Fibroblast of skin of back (primary cell): ENCODE measurements at regions not wholly inside any gene's neighbourhood (a gene's known extent, or its start where the extent isn't known, plus 50 kb on each side); places are given as distances from the start of the nearest gene placed in this dataset.

ENCODE experiments used
- DNase-seq: peaks from one replicate; pipeline ENCODE4 v3.0.0-alpha.2; 2013

GRCh38 chr12:81953541-81953940 lies 194.4 kb upstream of the PPFIA2 start:
- peak; percentile 4 for DNase-seq

GRCh38 chr12:81950871-81951270 lies 191.7 kb upstream of the PPFIA2 start:
- no peak for DNase-seq

DNA sequence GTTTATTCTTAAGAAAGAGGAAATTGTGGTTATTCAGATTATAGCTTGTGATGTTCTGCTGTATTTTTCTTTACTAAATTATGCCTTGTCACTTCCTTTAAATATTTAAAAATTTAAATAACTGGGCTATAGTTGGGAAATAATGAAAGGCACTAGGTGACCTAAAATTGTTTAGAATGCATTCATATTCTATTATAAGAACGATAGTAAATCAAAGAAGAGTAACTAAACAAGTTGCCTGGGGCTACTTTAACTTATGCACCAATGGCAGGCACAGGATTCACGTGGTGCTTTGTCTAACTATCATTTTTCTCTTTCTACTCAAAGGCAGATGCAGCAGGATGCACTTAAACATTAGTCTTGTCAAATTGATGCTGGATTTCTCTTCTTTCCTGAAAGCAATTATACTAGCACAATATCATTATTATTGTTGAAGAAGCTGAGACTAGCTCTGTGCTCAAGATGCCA lies 190.7 kb upstream of the PPFIA2 start:
- no peak for DNase-seq

DNA sequence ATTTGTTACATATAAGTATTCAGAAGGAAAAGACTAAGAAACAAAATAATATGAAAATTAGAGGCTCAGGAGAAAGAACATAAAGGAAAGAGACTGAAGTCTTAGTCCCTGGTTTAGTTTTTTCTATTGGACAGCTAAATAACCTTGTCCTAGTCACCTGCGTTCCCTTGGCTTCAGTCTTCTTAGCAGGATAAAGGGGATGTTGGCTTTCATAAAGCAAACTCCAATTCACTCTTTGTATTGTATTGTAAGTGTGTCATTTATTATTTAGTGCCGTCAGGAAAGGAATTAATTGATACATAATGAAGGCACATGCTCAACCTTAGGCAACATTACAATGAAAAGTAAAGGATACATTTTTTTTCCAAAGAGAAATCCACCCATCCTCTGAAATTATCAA lies 190.3 kb upstream of the PPFIA2 start:
- no peak for DNase-seq

DNA sequence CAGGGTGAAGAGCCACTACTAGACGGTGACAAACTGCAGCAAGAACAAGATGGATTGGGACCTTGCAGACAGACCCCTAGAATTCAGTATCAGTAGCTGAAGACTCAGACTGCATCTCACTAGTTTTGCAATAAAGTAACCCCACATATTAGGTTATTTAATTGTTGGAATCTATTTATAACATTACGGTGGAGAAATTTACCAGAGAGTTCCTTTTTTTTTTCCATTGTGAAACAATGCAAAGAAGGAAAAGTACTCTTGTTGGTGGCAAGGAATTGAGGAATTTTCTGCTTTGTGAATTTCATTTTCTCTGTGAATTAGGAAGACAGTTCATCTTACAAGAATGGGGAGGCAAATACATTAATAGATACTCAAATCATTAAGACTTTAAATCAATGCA lies 185.7 kb upstream of the PPFIA2 start:
- DNase-seq: no peak

GRCh38 chr12:81942594-81942993 lies 183.4 kb upstream of the PPFIA2 start:
- no peak for DNase-seq

DNA sequence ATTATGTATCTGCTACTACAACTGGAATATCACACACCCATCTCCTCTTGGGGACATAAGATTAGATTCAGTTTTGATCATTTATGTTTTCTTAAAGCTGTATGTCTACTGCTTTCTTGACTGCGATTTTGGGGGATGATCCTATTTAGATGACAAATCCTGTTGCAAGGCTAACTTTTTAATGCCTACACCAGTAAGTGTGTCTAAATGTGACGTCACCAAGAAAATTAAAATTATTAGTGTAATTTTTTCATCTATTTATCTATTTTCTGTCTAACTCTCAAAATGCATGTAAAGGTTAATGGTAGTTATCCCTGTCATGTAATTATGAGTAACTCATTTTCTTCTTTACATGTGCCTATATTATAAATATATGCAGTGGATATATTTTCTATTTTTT lies 170.9 kb upstream of the PPFIA2 start:
- no peak for DNase-seq

DNA sequence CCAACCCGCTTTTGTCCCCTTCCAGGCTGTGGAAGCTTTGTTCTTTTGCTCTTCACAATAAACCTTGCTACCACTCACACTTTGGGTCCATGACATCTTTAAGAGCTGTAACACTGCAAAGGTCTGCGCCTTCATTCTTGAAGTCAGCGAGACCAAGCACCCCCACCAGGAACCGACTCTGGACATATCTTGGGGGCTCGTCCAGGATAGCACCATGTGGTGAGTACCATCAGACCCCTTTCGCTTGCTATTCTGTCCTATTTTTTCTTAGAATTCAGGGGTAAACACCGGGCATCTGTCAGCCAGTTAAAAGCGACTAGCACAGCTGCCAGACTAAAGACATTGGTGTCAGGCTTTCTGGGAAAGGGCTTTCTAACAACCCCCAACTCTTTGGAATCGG lies 137.6 kb upstream of the PPFIA2 start:
- DNase-seq: no peak

GRCh38 chr12:81888961-81889360 lies 129.8 kb upstream of the PPFIA2 start:
- no peak for DNase-seq

DNA sequence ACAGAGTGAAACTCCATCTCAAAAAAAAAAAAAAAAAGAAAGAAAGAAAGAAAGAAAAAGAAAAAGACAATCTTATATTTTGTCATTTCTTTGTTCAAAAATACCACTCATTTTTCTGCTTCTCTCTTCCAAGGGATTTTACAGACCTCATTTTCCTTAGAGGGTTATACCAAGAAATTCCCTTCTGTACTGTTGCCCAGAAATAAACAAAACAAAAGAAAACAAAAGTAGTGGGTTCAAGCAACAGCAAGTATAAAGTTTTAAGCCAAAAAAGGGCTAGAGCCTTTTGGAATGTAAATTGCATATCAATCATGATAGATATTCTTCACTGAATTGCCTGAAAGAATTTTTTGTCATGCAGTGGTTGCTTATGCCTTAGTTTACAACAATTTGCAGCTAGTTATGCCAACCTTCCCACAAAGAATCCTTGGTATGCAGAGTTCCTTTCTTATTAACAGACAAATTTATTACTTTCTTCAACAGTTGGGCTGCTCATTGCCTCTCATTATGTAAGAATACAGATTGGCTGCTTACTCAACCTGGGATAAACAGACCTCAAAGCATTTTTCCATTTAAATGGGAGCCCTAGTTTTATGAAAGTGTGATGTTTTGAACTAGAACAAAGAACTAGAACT lies 129.1 kb upstream of the PPFIA2 start:
- DNase-seq: no peak

DNA sequence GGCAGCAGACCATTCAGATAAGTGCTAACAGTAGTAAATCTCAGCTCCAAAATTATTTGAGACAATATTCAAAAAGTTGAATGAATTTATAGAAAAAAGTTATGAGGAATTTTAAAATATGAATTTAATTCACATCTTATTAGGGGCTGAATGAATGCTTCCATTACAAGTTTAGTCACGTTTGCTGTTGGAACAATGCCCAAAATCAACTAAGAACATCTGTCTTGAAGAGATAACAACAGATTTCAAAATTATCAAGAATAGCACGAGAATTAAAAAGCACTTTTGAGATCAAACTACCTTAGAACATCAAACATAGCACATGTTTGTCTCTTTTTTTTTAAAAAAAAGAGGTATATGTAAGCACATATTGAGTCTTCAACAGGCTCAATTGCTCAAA lies 115.4 kb upstream of the PPFIA2 start:
- DNase-seq: no peak

- no peak for DNase-seq
Measured at GRCh38 chr12:81874166-81874565, 115.0 kb upstream of the PPFIA2 start.

GRCh38 chr12:81872400-81872799 lies 113.2 kb upstream of the PPFIA2 start:
- DNase-seq: no peak

GRCh38 chr12:81866081-81866480 lies 106.9 kb upstream of the PPFIA2 start:
- no peak for DNase-seq

GRCh38 chr12:81863406-81863805 lies 104.3 kb upstream of the PPFIA2 start:
- DNase-seq: peak; percentile 7

- no peak for DNase-seq
Measured at GRCh38 chr12:81859521-81859920, 100.4 kb upstream of the PPFIA2 start.

- no peak for DNase-seq
Measured at GRCh38 chr12:81843599-81843998, 84.4 kb upstream of the PPFIA2 start.

DNA sequence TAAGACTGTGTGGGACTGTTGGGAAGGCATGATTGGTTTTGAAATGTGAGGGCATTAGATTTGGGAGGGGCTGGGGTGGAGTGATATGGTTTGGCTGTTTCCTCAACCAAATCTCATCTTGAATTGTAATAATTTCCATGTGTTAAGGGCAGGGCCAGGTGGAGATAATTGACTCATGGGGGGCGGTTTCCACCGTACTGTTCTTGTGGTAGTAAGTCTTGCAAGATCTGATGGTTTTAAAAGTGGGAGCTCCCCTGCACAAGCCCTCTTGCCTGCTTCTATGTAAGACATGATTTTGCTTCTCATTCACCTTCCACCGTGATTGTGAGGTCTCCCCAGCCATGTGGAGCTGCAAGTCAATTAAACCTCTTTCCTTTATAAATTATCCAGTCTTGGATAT lies 76.6 kb upstream of the PPFIA2 start:
- DNase-seq: no peak

- peak; percentile 85 for DNase-seq
Measured at GRCh38 chr12:81819991-81820633, 61.0 kb upstream of the PPFIA2 start.

DNA sequence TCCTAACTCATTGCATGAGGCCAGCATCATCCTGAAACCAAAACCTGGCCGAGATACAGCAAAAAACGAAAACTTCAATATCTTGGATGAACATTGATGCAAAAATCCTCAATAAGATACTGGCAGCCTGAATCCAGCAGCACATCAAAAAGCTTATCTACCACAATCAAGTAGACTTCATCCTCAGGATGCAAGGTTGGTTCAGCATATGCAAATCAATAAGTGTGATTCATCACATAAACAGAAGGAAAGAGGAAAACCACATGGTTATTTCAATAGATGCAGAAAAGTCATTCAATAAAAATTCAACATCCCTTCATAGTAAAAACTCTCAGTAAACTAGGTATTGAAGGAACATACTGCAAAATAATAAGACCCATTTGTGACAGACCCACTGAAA lies 56.5 kb upstream of the PPFIA2 start:
- peak; percentile 11 for DNase-seq

DNA sequence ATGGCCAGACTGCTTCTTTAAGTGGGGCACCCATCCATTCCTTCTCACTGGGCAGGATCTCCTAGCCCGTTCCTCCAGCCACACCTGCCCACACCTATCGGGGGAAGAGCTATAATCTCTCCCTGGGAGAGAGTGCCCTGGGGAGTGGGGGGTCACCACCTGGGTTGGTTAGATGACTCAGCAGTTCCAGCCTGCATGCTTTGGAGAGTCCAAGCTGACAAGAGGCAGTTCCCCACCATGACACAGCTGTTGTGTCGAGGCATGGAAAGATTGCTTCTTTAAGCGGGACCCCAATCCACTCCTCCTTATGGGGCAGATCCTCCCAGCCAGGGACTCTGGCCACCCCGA lies 52.6 kb upstream of the PPFIA2 start:
- DNase-seq: no peak

- DNase-seq: peak; percentile 7
Measured at GRCh38 chr12:81811061-81811777, 52.1 kb upstream of the PPFIA2 start.

- peak; percentile 11 for DNase-seq
Measured at GRCh38 chr12:81809829-81810595, 50.9 kb upstream of the PPFIA2 start.
